ENCODE measurements at regions not wholly inside any gene's neighbourhood (a gene's known extent, or its start where the extent isn't known, plus 50 kb on each side); places are given as distances from the start of the nearest gene placed in this dataset.
"Not testable (repeated sequence)": the region's sequence is repeated elsewhere in the genome, so short reads cannot be mapped to it uniquely, and the experiment has no call there.

- Mint-ChIP-seq H3K36me3 (no peaks in the 10 kb centered on the region), H3K4me3 (no peak overlapping the region), H3K27ac (no peak overlapping the region), H3K27me3 (peaks cover 35% of the 10 kb centered on the region), H3K9me3 (no peaks in the 10 kb centered on the region), H3K4me1 (ENCODE audit: unreplicated experiment) (no peaks in the 10 kb centered on the region)
- TF ChIP-seq CTCF (conservative IDR thresholded peaks at IDR 0.05) = no peak
- DNase-seq (ENCODE audit: extremely low spot score, unreplicated experiment) = no peak
These were observed 71.1 kb upstream of the WNT7B start for GRCh38 chr22:46047841-46048595.

- H3K4me1 Mint-ChIP-seq (ENCODE audit: unreplicated experiment); H3K9me3 Mint-ChIP-seq; H3K4me3 Mint-ChIP-seq; H3K36me3 Mint-ChIP-seq; DNase-seq (ENCODE audit: extremely low spot score, unreplicated experiment); H3K27ac Mint-ChIP-seq: not testable (repeated sequence)
- peaks cover 33% of the 10 kb centered on the region for H3K27me3 Mint-ChIP-seq
These were observed 71.7 kb upstream of the WNT7B start for GRCh38 chr22:46048661-46049060.

- H3K4me3 Mint-ChIP-seq = no peak overlapping the region
- H3K36me3 Mint-ChIP-seq = no peaks in the 10 kb centered on the region
- peaks cover 8% of the 10 kb centered on the region for H3K4me1 Mint-ChIP-seq (ENCODE audit: unreplicated experiment)
- TF ChIP-seq CTCF (conservative IDR thresholded peaks at IDR 0.05) = no peak
- H3K9me3 Mint-ChIP-seq = no peaks in the 10 kb centered on the region
- H3K27me3 Mint-ChIP-seq = peaks cover 35% of the 10 kb centered on the region
- DNase-seq (ENCODE audit: extremely low spot score, unreplicated experiment) = no peak
- H3K27ac Mint-ChIP-seq = no peak overlapping the region
These were observed 72.9 kb upstream of the WNT7B start for GRCh38 chr22:46049726-46050450.

GRCh38 chr22:46050451-46050845 lies 73.5 kb upstream of the WNT7B start:
- Mint-ChIP-seq H3K36me3 (no peaks in the 10 kb centered on the region), H3K4me1 (ENCODE audit: unreplicated experiment) (peaks cover 8% of the 10 kb centered on the region), H3K27ac (no peak overlapping the region), H3K9me3 (no peaks in the 10 kb centered on the region), H3K4me3 (no peak overlapping the region), H3K27me3 (peaks cover 36% of the 10 kb centered on the region)
- no peak for TF ChIP-seq CTCF (conservative IDR thresholded peaks at IDR 0.05)
- DNase-seq (ENCODE audit: extremely low spot score, unreplicated experiment) = no peak

GRCh38 chr22:46050916-46051614 lies 74.1 kb upstream of the WNT7B start:
- Mint-ChIP-seq H3K4me1 (ENCODE audit: unreplicated experiment) (peaks cover 8% of the 10 kb centered on the region), H3K27me3 (peaks cover 32% of the 10 kb centered on the region), H3K9me3 (no peaks in the 10 kb centered on the region), H3K27ac (no peak overlapping the region), H3K4me3 (no peak overlapping the region), H3K36me3 (no peaks in the 10 kb centered on the region)
- TF ChIP-seq CTCF (conservative IDR thresholded peaks at IDR 0.05) = no peak
- DNase-seq (ENCODE audit: extremely low spot score, unreplicated experiment) = no peak

- H3K27ac Mint-ChIP-seq = no peak overlapping the region
- H3K9me3 Mint-ChIP-seq = no peaks in the 10 kb centered on the region
- H3K4me3 Mint-ChIP-seq = no peak overlapping the region
- no peak for TF ChIP-seq CTCF (conservative IDR thresholded peaks at IDR 0.05)
- peaks cover 8% of the 10 kb centered on the region for H3K4me1 Mint-ChIP-seq (ENCODE audit: unreplicated experiment)
- peaks cover 30% of the 10 kb centered on the region for H3K27me3 Mint-ChIP-seq
- no peaks in the 10 kb centered on the region for H3K36me3 Mint-ChIP-seq
- no peak for DNase-seq (ENCODE audit: extremely low spot score, unreplicated experiment)
These were observed 74.7 kb upstream of the WNT7B start for GRCh38 chr22:46051646-46052045.
